ENCODE measurements at regions not wholly inside any gene's neighbourhood (a gene's known extent, or its start where the extent isn't known, plus 50 kb on each side); places are given as distances from the start of the nearest gene placed in this dataset.

DNA sequence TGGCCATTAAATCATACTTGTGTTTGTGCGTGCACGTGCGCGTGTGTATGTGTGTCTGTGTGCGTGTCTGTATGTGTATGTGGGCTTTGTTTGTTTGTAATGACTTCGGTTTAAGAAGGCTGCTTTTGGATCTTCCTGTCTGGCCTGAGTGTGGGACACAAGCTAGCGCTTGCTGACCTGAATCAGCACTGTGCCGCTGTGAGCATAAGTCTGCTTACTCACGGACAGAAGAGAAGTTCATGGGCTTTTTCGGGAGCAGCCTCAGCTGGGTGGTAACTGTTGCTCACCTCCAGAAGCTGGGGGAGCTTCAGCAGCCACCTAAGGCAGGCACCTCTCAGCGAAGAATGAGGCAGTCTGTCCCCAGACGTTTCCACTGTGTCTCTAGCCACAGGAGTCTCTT lies 56.1 kb upstream of the TRUB1 start:
- TF ChIP-seq, protein P1, sequence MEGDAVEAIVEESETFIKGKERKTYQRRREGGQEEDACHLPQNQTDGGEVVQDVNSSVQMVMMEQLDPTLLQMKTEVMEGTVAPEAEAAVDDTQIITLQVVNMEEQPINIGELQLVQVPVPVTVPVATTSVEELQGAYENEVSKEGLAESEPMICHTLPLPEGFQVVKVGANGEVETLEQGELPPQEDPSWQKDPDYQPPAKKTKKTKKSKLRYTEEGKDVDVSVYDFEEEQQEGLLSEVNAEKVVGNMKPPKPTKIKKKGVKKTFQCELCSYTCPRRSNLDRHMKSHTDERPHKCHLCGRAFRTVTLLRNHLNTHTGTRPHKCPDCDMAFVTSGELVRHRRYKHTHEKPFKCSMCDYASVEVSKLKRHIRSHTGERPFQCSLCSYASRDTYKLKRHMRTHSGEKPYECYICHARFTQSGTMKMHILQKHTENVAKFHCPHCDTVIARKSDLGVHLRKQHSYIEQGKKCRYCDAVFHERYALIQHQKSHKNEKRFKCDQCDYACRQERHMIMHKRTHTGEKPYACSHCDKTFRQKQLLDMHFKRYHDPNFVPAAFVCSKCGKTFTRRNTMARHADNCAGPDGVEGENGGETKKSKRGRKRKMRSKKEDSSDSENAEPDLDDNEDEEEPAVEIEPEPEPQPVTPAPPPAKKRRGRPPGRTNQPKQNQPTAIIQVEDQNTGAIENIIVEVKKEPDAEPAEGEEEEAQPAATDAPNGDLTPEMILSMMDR (IDR thresholded peaks at IDR 0.05; ENCODE audit: low read length), result no peak
- TF ChIP-seq EZH2 (optimal IDR thresholded peaks at IDR 0.05; ENCODE audit: low read depth, low read length), result no peak
